ENCODE measurements at regions not wholly inside any gene's neighbourhood (a gene's known extent, or its start where the extent isn't known, plus 50 kb on each side); places are given as distances from the start of the nearest gene placed in this dataset.

- no peaks in the 10 kb centered on the region for H3K79me1 ChIP-seq (ENCODE audit: low read depth, low read length)
- no CpG with 5 or more reads among the region's 3 CpGs for WGBS, 2 donors (ENCODE audit: extremely low coverage in 2 of 2, insufficient read length in 2 of 2, insufficient replicate concordance in 1 of 2)
Observed at GRCh38 chr12:84036912-84037311, 875.7 kb downstream of the SLC6A15 start.

GRCh38 chr12:84035766-84036165 lies 876.8 kb downstream of the SLC6A15 start:
- WGBS, 2 donors (ENCODE audit: extremely low coverage in 2 of 2, insufficient read length in 2 of 2, insufficient replicate concordance in 1 of 2) = no CpG with 5 or more reads among the region's 3 CpGs
- H3K4me2 ChIP-seq (ENCODE audit: insufficient read depth, low read length, poor library complexity, severe bottlenecking) = no peak overlapping the region
- H3K27me3 ChIP-seq (ENCODE audit: control insufficient read depth in 3 of 3, insufficient read depth in 3 of 3, low read depth in 1 of 3, low read length in 3 of 3) = no peaks in the 10 kb centered on the region
- no peak overlapping the region for H2BK120ac ChIP-seq (ENCODE audit: low read depth, low read length)
- H2BK12ac ChIP-seq (ENCODE audit: low read length) = no peak overlapping the region
- no peak overlapping the region for H3K18ac ChIP-seq (ENCODE audit: low read length)
- H3K4me3 ChIP-seq (ENCODE audit: low read length in 2 of 2) = no peak overlapping the region
- no peak overlapping the region for H3K9ac ChIP-seq (ENCODE audit: low read depth, low read length, poor library complexity)
- H3K9me3 ChIP-seq (replicated peaks in 1 of 2; ENCODE audit: control insufficient read depth in 2 of 2, insufficient read depth in 1 of 2, low read depth in 1 of 2, low read length in 2 of 2) = peaks cover 0 to 9% of the 10 kb centered on the region in 2 donors
- H3K4ac ChIP-seq (ENCODE audit: low read length) = no peak overlapping the region
- H2AFZ ChIP-seq (ENCODE audit: low read length) = no peak overlapping the region
- H3K79me1 ChIP-seq (ENCODE audit: low read depth, low read length) = no peaks in the 10 kb centered on the region
- no peak overlapping the region for H3K14ac ChIP-seq (ENCODE audit: low read length)
- no peak overlapping the region for H2AK5ac ChIP-seq (ENCODE audit: low read depth, low read length)
- no peaks in the 10 kb centered on the region for H3K4me1 ChIP-seq (ENCODE audit: control insufficient read depth in 2 of 2, insufficient read depth in 1 of 2, low read depth in 1 of 2, low read length in 2 of 2)
- H2BK5ac ChIP-seq (ENCODE audit: low read length) = no peak overlapping the region
- H3K23ac ChIP-seq (ENCODE audit: low read depth, low read length, poor library complexity) = no peak overlapping the region
- no peak overlapping the region for H2BK15ac ChIP-seq (ENCODE audit: low read length)
- H3K27ac ChIP-seq (replicated peaks; ENCODE audit: low read length) = no peak overlapping the region
- no peaks in the 10 kb centered on the region for H3K36me3 ChIP-seq (replicated peaks in 1 of 2; ENCODE audit: control insufficient read depth in 2 of 2, insufficient read depth in 2 of 2, low read length in 2 of 2)
- H4K8ac ChIP-seq (ENCODE audit: low read depth, low read length) = no peak overlapping the region
- H4K91ac ChIP-seq (ENCODE audit: low read depth, low read length, poor library complexity) = no peak overlapping the region
- no peak for DNase-seq (ENCODE audit: low spot score)

More at GRCh38 chr12:84036912-84037311, 875.7 kb downstream of the SLC6A15 start:
- Histone ChIP-seq H3K23ac (ENCODE audit: low read depth, low read length, poor library complexity) (no peak overlapping the region), H2AK5ac (ENCODE audit: low read depth, low read length) (no peak overlapping the region), H3K4me2 (ENCODE audit: insufficient read depth, low read length, poor library complexity, severe bottlenecking) (no peak overlapping the region), H4K8ac (ENCODE audit: low read depth, low read length) (no peak overlapping the region), H2AFZ (ENCODE audit: low read length) (no peak overlapping the region), H3K4ac (ENCODE audit: low read length) (no peak overlapping the region), H3K4me3 (ENCODE audit: low read length in 2 of 2) (no peak overlapping the region), H3K27ac (replicated peaks; ENCODE audit: low read length) (no peak overlapping the region), H3K4me1 (ENCODE audit: control insufficient read depth in 2 of 2, insufficient read depth in 1 of 2, low read depth in 1 of 2, low read length in 2 of 2) (no peaks in the 10 kb centered on the region), H3K18ac (ENCODE audit: low read length) (no peak overlapping the region), H4K91ac (ENCODE audit: low read depth, low read length, poor library complexity) (no peak overlapping the region), H2BK15ac (ENCODE audit: low read length) (no peak overlapping the region), H3K14ac (ENCODE audit: low read length) (no peak overlapping the region), H2BK12ac (ENCODE audit: low read length) (no peak overlapping the region), H2BK5ac (ENCODE audit: low read length) (no peak overlapping the region), H2BK120ac (ENCODE audit: low read depth, low read length) (no peak overlapping the region), H3K27me3 (ENCODE audit: control insufficient read depth in 3 of 3, insufficient read depth in 3 of 3, low read depth in 1 of 3, low read length in 3 of 3) (no peaks in the 10 kb centered on the region), H3K36me3 (replicated peaks in 1 of 2; ENCODE audit: control insufficient read depth in 2 of 2, insufficient read depth in 2 of 2, low read length in 2 of 2) (no peaks in the 10 kb centered on the region), H3K9ac (ENCODE audit: low read depth, low read length, poor library complexity) (no peak overlapping the region), H3K9me3 (replicated peaks in 1 of 2; ENCODE audit: control insufficient read depth in 2 of 2, insufficient read depth in 1 of 2, low read depth in 1 of 2, low read length in 2 of 2) (peaks cover 0 to 9% of the 10 kb centered on the region in 2 donors)
- DNase-seq (ENCODE audit: low spot score) = no peak

- Histone ChIP-seq H2BK5ac (ENCODE audit: low read length) (no peak overlapping the region), H3K9ac (ENCODE audit: low read depth, low read length, poor library complexity) (no peak overlapping the region), H3K4me2 (ENCODE audit: insufficient read depth, low read length, poor library complexity, severe bottlenecking) (no peak overlapping the region), H3K14ac (ENCODE audit: low read length) (no peak overlapping the region), H2AFZ (ENCODE audit: low read length) (no peak overlapping the region), H3K4ac (ENCODE audit: low read length) (no peak overlapping the region), H3K9me3 (replicated peaks in 1 of 2; ENCODE audit: control insufficient read depth in 2 of 2, insufficient read depth in 1 of 2, low read depth in 1 of 2, low read length in 2 of 2) (peaks cover 0 to 9% of the 10 kb centered on the region in 2 donors), H3K4me1 (ENCODE audit: control insufficient read depth in 2 of 2, insufficient read depth in 1 of 2, low read depth in 1 of 2, low read length in 2 of 2) (no peaks in the 10 kb centered on the region), H3K18ac (ENCODE audit: low read length) (no peak overlapping the region), H2BK15ac (ENCODE audit: low read length) (no peak overlapping the region), H3K79me1 (ENCODE audit: low read depth, low read length) (no peaks in the 10 kb centered on the region), H4K91ac (ENCODE audit: low read depth, low read length, poor library complexity) (no peak overlapping the region), H3K27ac (replicated peaks; ENCODE audit: low read length) (no peak overlapping the region), H3K4me3 (ENCODE audit: low read length in 2 of 2) (no peak overlapping the region), H2AK5ac (ENCODE audit: low read depth, low read length) (no peak overlapping the region), H3K27me3 (ENCODE audit: control insufficient read depth in 3 of 3, insufficient read depth in 3 of 3, low read depth in 1 of 3, low read length in 3 of 3) (no peaks in the 10 kb centered on the region), H2BK12ac (ENCODE audit: low read length) (no peak overlapping the region), H2BK120ac (ENCODE audit: low read depth, low read length) (no peak overlapping the region), H3K23ac (ENCODE audit: low read depth, low read length, poor library complexity) (no peak overlapping the region), H4K8ac (ENCODE audit: low read depth, low read length) (no peak overlapping the region), H3K36me3 (replicated peaks in 1 of 2; ENCODE audit: control insufficient read depth in 2 of 2, insufficient read depth in 2 of 2, low read length in 2 of 2) (no peaks in the 10 kb centered on the region)
- WGBS, 2 donors (ENCODE audit: extremely low coverage in 2 of 2, insufficient read length in 2 of 2, insufficient replicate concordance in 1 of 2) = no CpG with 5 or more reads among the region's 2 CpGs
- no peak for DNase-seq (ENCODE audit: low spot score)
Observed at GRCh38 chr12:84034871-84035270, 877.7 kb downstream of the SLC6A15 start.

GRCh38 chr12:84033162-84033561 lies 879.4 kb downstream of the SLC6A15 start:
- Histone ChIP-seq H3K18ac (ENCODE audit: low read length) (peak overlapping the region; percentile 13), H4K8ac (ENCODE audit: low read depth, low read length) (no peak overlapping the region), H3K9ac (ENCODE audit: low read depth, low read length, poor library complexity) (no peak overlapping the region), H3K23ac (ENCODE audit: low read depth, low read length, poor library complexity) (peak overlapping the region; percentile 65), H2BK5ac (ENCODE audit: low read length) (no peak overlapping the region), H3K4me1 (ENCODE audit: control insufficient read depth in 2 of 2, insufficient read depth in 1 of 2, low read depth in 1 of 2, low read length in 2 of 2) (no peaks in the 10 kb centered on the region), H3K79me1 (ENCODE audit: low read depth, low read length) (no peaks in the 10 kb centered on the region), H3K4me3 (ENCODE audit: low read length in 2 of 2) (no peak overlapping the region), H4K91ac (ENCODE audit: low read depth, low read length, poor library complexity) (no peak overlapping the region), H3K14ac (ENCODE audit: low read length) (peak overlapping the region; percentile 75), H3K27ac (replicated peaks; ENCODE audit: low read length) (peak overlapping the region; percentile 23), H3K9me3 (replicated peaks in 1 of 2; ENCODE audit: control insufficient read depth in 2 of 2, insufficient read depth in 1 of 2, low read depth in 1 of 2, low read length in 2 of 2) (peaks cover 0 to 9% of the 10 kb centered on the region in 2 donors), H3K27me3 (ENCODE audit: control insufficient read depth in 3 of 3, insufficient read depth in 3 of 3, low read depth in 1 of 3, low read length in 3 of 3) (no peaks in the 10 kb centered on the region), H2BK12ac (ENCODE audit: low read length) (no peak overlapping the region), H3K4me2 (ENCODE audit: insufficient read depth, low read length, poor library complexity, severe bottlenecking) (no peak overlapping the region), H3K36me3 (replicated peaks in 1 of 2; ENCODE audit: control insufficient read depth in 2 of 2, insufficient read depth in 2 of 2, low read length in 2 of 2) (no peaks in the 10 kb centered on the region), H2BK120ac (ENCODE audit: low read depth, low read length) (no peak overlapping the region), H2BK15ac (ENCODE audit: low read length) (no peak overlapping the region), H2AFZ (ENCODE audit: low read length) (no peak overlapping the region), H2AK5ac (ENCODE audit: low read depth, low read length) (peak overlapping the region; percentile 37), H3K4ac (ENCODE audit: low read length) (no peak overlapping the region)
- WGBS, 2 donors (ENCODE audit: extremely low coverage in 2 of 2, insufficient read length in 2 of 2, insufficient replicate concordance in 1 of 2) = no CpG with 5 or more reads among the region's 8 CpGs
- DNase-seq (ENCODE audit: low spot score) = no peak

Data from neuronal stem cell (in vitro differentiated cells).